Activated T-cell treated with anti-CD3 and anti-CD28 coated beads, Interleukin-2, amount 50 U/mL, for 72 hours (primary cell): ENCODE measurements at regions not wholly inside any gene's neighbourhood (a gene's known extent, or its start where the extent isn't known, plus 50 kb on each side); places are given as distances from the start of the nearest gene placed in this dataset.
A peak's percentile ranks its signal among the peaks of the same experiment; 100 is the strongest.

Experiments used
- ATAC-seq, 2 donors: fragments of 150-1000 bp; cut with Tn5 transposase; replicated peaks in 1 of 2; 2 replicates each; pipeline ENCODE4 v1.10.0; 2021; ENCODE audit warnings: moderate library complexity in 2 of 2, mild to moderate bottlenecking in 1 of 2
- DNase-seq, 2 donors: peaks; one replicate each; pipeline ENCODE4 v3.0.0; 2021 to 2022; ENCODE audit warnings: mixed read lengths in 1 of 2
- H3K27ac Mint-ChIP-seq: one replicate; pipeline ENCODE4 v1.8.0; 2022; ENCODE audit warnings: mild to moderate bottlenecking, moderate library complexity, mixed read lengths
- H3K27me3 Mint-ChIP-seq: one replicate; pipeline ENCODE4 v1.8.0; 2022; ENCODE audit warnings: low read depth, mixed read lengths
- H3K36me3 Mint-ChIP-seq, 2 donors: one replicate each; pipeline ENCODE4 v1.8.0; 2022; ENCODE audit warnings: mixed read lengths in 2 of 2, mild to moderate bottlenecking in 1 of 2; ENCODE audit not compliant: insufficient read depth in 2 of 2
- H3K4me1 Mint-ChIP-seq: one replicate; pipeline ENCODE4 v1.8.0; 2022; ENCODE audit warnings: low read depth, mixed read lengths
- H3K4me3 Mint-ChIP-seq, 2 donors: one replicate each; pipeline ENCODE4 v1.8.0; 2022; ENCODE audit warnings: mild to moderate bottlenecking in 2 of 2, mixed read lengths in 2 of 2, moderate library complexity in 2 of 2
- H3K9me3 Mint-ChIP-seq, 2 donors: one replicate each; pipeline ENCODE4 v1.8.0; 2022; ENCODE audit warnings: mixed read lengths in 2 of 2

GRCh38 chr4:119728692-119729593 lies 100.3 kb upstream of the PDE5A start:
- ATAC-seq (no peak), DNase-seq (no peak)
- no peak overlapping the region for H3K4me3 Mint-ChIP-seq
- H3K27ac Mint-ChIP-seq = no peak overlapping the region
- peaks cover 0 to 4% of the 10 kb centered on the region in 2 donors for H3K9me3 Mint-ChIP-seq
- H3K4me1 Mint-ChIP-seq = no peaks in the 10 kb centered on the region
- peaks cover 10% of the 10 kb centered on the region for H3K27me3 Mint-ChIP-seq
- H3K36me3 Mint-ChIP-seq = no peaks in the 10 kb centered on the region

DNA sequence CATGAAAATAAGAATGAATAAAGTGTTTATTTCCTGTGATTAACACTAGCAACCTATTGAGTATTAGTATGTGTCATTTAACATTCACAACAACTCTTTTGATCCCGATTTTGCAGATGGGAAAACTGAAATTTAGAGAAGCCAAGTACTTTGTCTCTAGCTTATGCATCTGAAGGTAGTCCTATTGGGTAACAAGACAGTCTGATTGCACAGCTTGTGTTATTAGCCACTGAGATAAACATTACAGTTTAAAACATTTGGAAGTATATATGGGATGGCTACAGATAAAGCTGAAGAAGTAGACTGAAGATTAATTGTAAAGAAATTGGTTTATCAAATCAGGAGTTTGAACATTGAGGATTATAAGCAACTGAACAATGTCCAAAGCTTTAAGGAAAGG lies 99.6 kb upstream of the PDE5A start:
- no peak for ATAC-seq
- H3K36me3 Mint-ChIP-seq = no peaks in the 10 kb centered on the region

GRCh38 chr4:119726505-119726904 lies 97.9 kb upstream of the PDE5A start:
- ATAC-seq (no peak), DNase-seq (no peak)
- peaks cover 10% of the 10 kb centered on the region for H3K27me3 Mint-ChIP-seq
- no peaks in the 10 kb centered on the region for H3K4me1 Mint-ChIP-seq
- no peak overlapping the region for H3K27ac Mint-ChIP-seq
- no peak overlapping the region for H3K4me3 Mint-ChIP-seq
- H3K36me3 Mint-ChIP-seq = no peaks in the 10 kb centered on the region
- peaks cover 0 to 3% of the 10 kb centered on the region in 2 donors for H3K9me3 Mint-ChIP-seq

More for the DNA sequence above, 99.6 kb upstream of the PDE5A start:
- Mint-ChIP-seq H3K9me3 (peaks cover 0 to 4% of the 10 kb centered on the region in 2 donors), H3K27ac (no peak overlapping the region), H3K27me3 (peaks cover 10% of the 10 kb centered on the region), H3K4me1 (no peaks in the 10 kb centered on the region), H3K4me3 (no peak overlapping the region)
- DNase-seq = no peak

- no peak for DNase-seq
Observed at GRCh38 chr4:119725688-119726330, 97.2 kb upstream of the PDE5A start.

GRCh38 chr4:119725011-119725410 lies 96.4 kb upstream of the PDE5A start:
- Mint-ChIP-seq H3K4me1 (no peaks in the 10 kb centered on the region), H3K9me3 (peaks cover 0 to 3% of the 10 kb centered on the region in 2 donors), H3K36me3 (no peaks in the 10 kb centered on the region), H3K27me3 (peaks cover 10% of the 10 kb centered on the region), H3K27ac (no peak overlapping the region), H3K4me3 (no peak overlapping the region)
- DNase-seq (no peak), ATAC-seq (no peak)

More at GRCh38 chr4:119725688-119726330, 97.2 kb upstream of the PDE5A start:
- Mint-ChIP-seq H3K4me3 (no peak overlapping the region), H3K27ac (no peak overlapping the region), H3K36me3 (no peaks in the 10 kb centered on the region), H3K4me1 (no peaks in the 10 kb centered on the region), H3K27me3 (peaks cover 10% of the 10 kb centered on the region), H3K9me3 (peaks cover 0 to 3% of the 10 kb centered on the region in 2 donors)
- ATAC-seq = no peak

DNA sequence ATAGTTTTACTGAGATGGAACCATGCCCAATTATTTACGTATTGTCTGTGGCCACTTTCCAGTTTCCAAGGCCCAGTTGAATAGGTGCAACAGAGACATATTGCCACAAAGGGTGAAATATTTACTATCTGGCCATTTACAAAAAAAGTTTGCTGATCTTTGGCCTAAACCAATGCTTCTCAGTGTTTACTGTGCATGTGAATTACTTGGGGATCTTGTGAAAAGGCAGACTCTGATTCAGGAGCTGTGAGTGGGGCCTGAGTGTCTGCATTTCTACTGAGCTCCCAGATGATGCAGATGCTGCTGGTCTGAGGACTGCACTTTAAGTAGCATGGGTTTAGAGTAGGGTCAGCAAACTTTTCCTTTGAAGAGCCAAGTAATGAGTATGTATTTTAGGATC lies 94.1 kb upstream of the PDE5A start:
- no peaks in the 10 kb centered on the region for H3K27me3 Mint-ChIP-seq
- no peak overlapping the region for H3K27ac Mint-ChIP-seq
- peaks cover 6 to 10% of the 10 kb centered on the region in 2 donors for H3K9me3 Mint-ChIP-seq
- peaks cover 0 to 2% of the 10 kb centered on the region in 2 donors for H3K36me3 Mint-ChIP-seq
- H3K4me3 Mint-ChIP-seq = no peak overlapping the region
- DNase-seq (no peak), ATAC-seq (no peak)
- H3K4me1 Mint-ChIP-seq = no peaks in the 10 kb centered on the region

- DNase-seq (no peak), ATAC-seq (no peak)
- H3K36me3 Mint-ChIP-seq = peaks cover 0 to 2% of the 10 kb centered on the region in 2 donors
- no peaks in the 10 kb centered on the region for H3K27me3 Mint-ChIP-seq
- no peaks in the 10 kb centered on the region for H3K4me1 Mint-ChIP-seq
- H3K9me3 Mint-ChIP-seq = peaks cover 8 to 10% of the 10 kb centered on the region in 2 donors
- no peak overlapping the region for H3K27ac Mint-ChIP-seq
- no peak overlapping the region for H3K4me3 Mint-ChIP-seq
Observed at GRCh38 chr4:119721878-119722277, 93.3 kb upstream of the PDE5A start.

GRCh38 chr4:119715490-119716445 lies 87.2 kb upstream of the PDE5A start:
- Mint-ChIP-seq H3K36me3 (peaks cover 0 to 4% of the 10 kb centered on the region in 2 donors), H3K27ac (no peak overlapping the region), H3K4me3 (no peak overlapping the region), H3K4me1 (no peaks in the 10 kb centered on the region), H3K27me3 (no peaks in the 10 kb centered on the region), H3K9me3 (peaks cover 13 to 14% of the 10 kb centered on the region in 2 donors)
- DNase-seq = no peak
- no peak for ATAC-seq

GRCh38 chr4:119709418-119709817 lies 80.8 kb upstream of the PDE5A start:
- DNase-seq = no peak
- no peaks in the 10 kb centered on the region for H3K27me3 Mint-ChIP-seq
- no peaks in the 10 kb centered on the region for H3K36me3 Mint-ChIP-seq
- no peak overlapping the region for H3K27ac Mint-ChIP-seq
- peaks cover 1 to 4% of the 10 kb centered on the region in 2 donors for H3K9me3 Mint-ChIP-seq
- H3K4me1 Mint-ChIP-seq = no peaks in the 10 kb centered on the region
- H3K4me3 Mint-ChIP-seq = no peak overlapping the region
- no peak for ATAC-seq

DNA sequence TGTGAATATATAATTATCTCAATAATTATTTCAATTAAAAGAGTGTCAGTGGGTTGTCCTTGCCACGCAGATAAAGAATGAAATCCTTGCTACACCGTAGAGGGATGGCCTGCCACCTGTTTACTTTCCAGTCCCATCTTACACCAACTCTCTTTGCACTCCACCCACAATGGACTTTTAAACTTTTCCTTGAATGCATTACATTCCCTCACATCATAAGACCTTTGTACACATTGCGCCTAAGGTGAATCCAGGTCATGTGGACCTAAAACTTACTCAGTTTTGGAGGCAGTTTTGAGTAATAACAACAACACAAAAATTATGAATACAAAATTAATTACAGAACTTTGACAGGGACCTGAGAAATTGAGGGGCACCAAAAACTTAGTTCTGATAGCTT lies 78.7 kb upstream of the PDE5A start:
- DNase-seq = no peak
- Mint-ChIP-seq H3K27me3 (no peaks in the 10 kb centered on the region), H3K27ac (no peak overlapping the region), H3K4me1 (no peaks in the 10 kb centered on the region), H3K36me3 (no peaks in the 10 kb centered on the region), H3K9me3 (peaks cover 1 to 4% of the 10 kb centered on the region in 2 donors), H3K4me3 (no peak overlapping the region)
- ATAC-seq = no peak

GRCh38 chr4:119706804-119707203 lies 78.2 kb upstream of the PDE5A start:
- Mint-ChIP-seq H3K4me3 (no peak overlapping the region), H3K27me3 (no peaks in the 10 kb centered on the region), H3K27ac (no peak overlapping the region), H3K4me1 (no peaks in the 10 kb centered on the region), H3K36me3 (no peaks in the 10 kb centered on the region), H3K9me3 (peaks cover 1 to 4% of the 10 kb centered on the region in 2 donors)
- ATAC-seq (no peak), DNase-seq (no peak)

DNA sequence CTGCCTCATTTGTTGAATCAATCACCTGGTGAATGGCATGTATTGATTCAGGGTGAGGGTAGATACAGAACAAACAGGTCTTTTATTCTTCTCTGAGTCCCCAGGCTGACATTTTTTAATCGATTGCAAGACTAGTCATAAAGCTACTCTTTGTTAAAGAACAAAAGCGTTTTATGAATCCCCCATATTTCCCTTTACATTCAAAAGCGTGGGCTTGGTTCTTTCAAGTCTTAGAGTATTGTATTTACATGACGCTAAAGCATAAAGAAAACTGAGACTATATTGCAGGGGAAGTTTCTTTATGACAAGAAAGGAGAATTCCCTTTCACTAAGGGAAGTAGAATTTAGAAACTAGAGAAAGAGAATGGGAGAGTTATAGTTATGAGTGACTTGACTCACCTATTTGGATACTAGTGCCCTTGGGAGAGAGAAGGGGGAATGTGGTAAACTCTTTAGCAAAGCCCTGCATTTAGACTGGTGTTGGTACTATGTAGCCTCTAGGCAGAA lies 69.3 kb upstream of the PDE5A start:
- no peaks in the 10 kb centered on the region for H3K36me3 Mint-ChIP-seq
- DNase-seq (no peak), ATAC-seq (peak in 1 of 2 donors; percentile 53)
- no peaks in the 10 kb centered on the region for H3K4me1 Mint-ChIP-seq
- H3K4me3 Mint-ChIP-seq = no peak overlapping the region
- H3K27me3 Mint-ChIP-seq = peaks cover 13% of the 10 kb centered on the region
- no peaks in the 10 kb centered on the region for H3K9me3 Mint-ChIP-seq
- H3K27ac Mint-ChIP-seq = no peak overlapping the region
